ENCODE measurements at regions not wholly inside any gene's neighbourhood (a gene's known extent, or its start where the extent isn't known, plus 50 kb on each side); places are given as distances from the start of the nearest gene placed in this dataset.

GRCh38 chr1:60913039-60913438, 169.3 kb upstream of the NFIA start:
- H3K23ac ChIP-seq (ENCODE audit: insufficient read length, low read depth, low read length), result no peak overlapping the region
- no peak overlapping the region for H3K4ac ChIP-seq (ENCODE audit: low read depth, low read length)
- H3K56ac ChIP-seq (ENCODE audit: insufficient read length, low read depth, low read length), result no peak overlapping the region
- no peak overlapping the region for H3K27ac ChIP-seq (ENCODE audit: insufficient read length, low read depth, low read length)
- no peak overlapping the region for H3K18ac ChIP-seq (ENCODE audit: insufficient read length, low read depth, low read length)
- H2AFZ ChIP-seq (ENCODE audit: low read length), result no peak overlapping the region
- no peak overlapping the region for H2AK5ac ChIP-seq (ENCODE audit: insufficient read length, low read length)
- no peak overlapping the region for H3K4me2 ChIP-seq (ENCODE audit: insufficient read depth, insufficient read length, low read length)
- no peak overlapping the region for H2BK120ac ChIP-seq (ENCODE audit: low read depth, low read length, poor library complexity, severe bottlenecking)
- no peak overlapping the region for H3T11ph ChIP-seq (ENCODE audit: low read length)
- peaks cover 8% of the 10 kb centered on the region; the same call in 1 of the 2 replicates for H3K4me1 ChIP-seq (ENCODE audit: insufficient read depth, low read length)
- Mint-ChIP-seq H3K4me3 (no peak overlapping the region), H3K27ac (no peak overlapping the region), H3K4me1 (peaks cover 20 to 21% of the 10 kb centered on the region in 2 experiments), H3K27me3 (ENCODE audit: low read depth) (peaks cover 2% of the 10 kb centered on the region; the same call in 1 of the 2 replicates), H3K36me3 (ENCODE audit: insufficient read depth in 1 of 3, low read depth in 3 of 3) (peaks cover 0 to 14% (median 12%) of the 10 kb centered on the region in 3 experiments; a peak in 6 of 7 replicates), H3K9me3 (peaks cover 6 to 10% of the 10 kb centered on the region in 2 experiments; a peak in 4 of 5 replicates)
- H3K14ac ChIP-seq (ENCODE audit: insufficient read depth, low read length), result no peak overlapping the region
- no peak for TF ChIP-seq CTCF (conservative IDR thresholded peaks at IDR 0.05)
- H2BK15ac ChIP-seq (ENCODE audit: low read depth, low read length), result no peak overlapping the region
- DNase-seq, result no peak
- H3K9me3 ChIP-seq (ENCODE audit: control insufficient read depth, low read depth, low read length), result no peaks in the 10 kb centered on the region
- no CpG with 5 or more reads among the region's 3 CpGs for WGBS (ENCODE audit: extremely low coverage, insufficient read length, low lambda C conversion rate)
- no peaks in the 10 kb centered on the region for H3K23me2 ChIP-seq (ENCODE audit: insufficient read length, low read depth, low read length, poor library complexity, severe bottlenecking)
- H4K91ac ChIP-seq (ENCODE audit: insufficient read length, low read depth, low read length), result no peak overlapping the region
- H2BK12ac ChIP-seq (ENCODE audit: insufficient read length, low read depth, low read length), result no peak overlapping the region
- H3K79me2 ChIP-seq (ENCODE audit: insufficient read depth, low read length), result no peaks in the 10 kb centered on the region
- no peaks in the 10 kb centered on the region for H3K27me3 ChIP-seq (ENCODE audit: insufficient read depth, low read length)
- H3K79me1 ChIP-seq (ENCODE audit: insufficient read depth, low read depth, low read length, poor library complexity, severe bottlenecking), result no peaks in the 10 kb centered on the region
- no peak overlapping the region for H4K8ac ChIP-seq (replicated peaks; ENCODE audit: insufficient read length, low read depth, low read length)
- H2BK5ac ChIP-seq (ENCODE audit: insufficient read length, low read length), result no peak overlapping the region
- H4K5ac ChIP-seq (ENCODE audit: insufficient read length, low read depth, low read length), result no peak overlapping the region
- H4K20me1 ChIP-seq (ENCODE audit: control insufficient read depth, insufficient read depth, insufficient read length), result no peaks in the 10 kb centered on the region
- no peak overlapping the region for H3K9ac ChIP-seq (ENCODE audit: extremely low read depth, insufficient read length, low read length)
- no peak overlapping the region for H2BK20ac ChIP-seq (ENCODE audit: low read depth, low read length, poor library complexity, severe bottlenecking)
